HG03025 (cell line): ENCODE measurements at regions not wholly inside any gene's neighbourhood (a gene's known extent, or its start where the extent isn't known, plus 50 kb on each side); places are given as distances from the start of the nearest gene placed in this dataset.

Source experiments
- ATAC-seq: cut with Tn5 transposase; IDR thresholded peaks from one replicate; pipeline ENCODE4 v1.9.1; 2021; ENCODE audit warnings: mild to moderate bottlenecking, moderate library complexity; ENCODE audit not compliant: unreplicated experiment, low FRiP score

- ATAC-seq, result no peak
Measured at GRCh38 chr13:102940143-102940542, 94.3 kb downstream of the ERCC5 start.

GRCh38 chr13:102935896-102936321 is 90.1 kb downstream of the ERCC5 start:
- no peak for ATAC-seq

GRCh38 chr13:102933523-102933922 is 87.7 kb downstream of the ERCC5 start:
- ATAC-seq, result no peak

GRCh38 chr13:102933122-102933521 is 87.3 kb downstream of the ERCC5 start:
- ATAC-seq, result no peak

GRCh38 chr13:102932331-102932730 is 86.5 kb downstream of the ERCC5 start:
- no peak for ATAC-seq

- ATAC-seq, result no peak
Measured at GRCh38 chr13:102930566-102930965, 84.7 kb downstream of the ERCC5 start.

GRCh38 chr13:102928941-102929675 is 83.3 kb downstream of the ERCC5 start:
- ATAC-seq, result no peak
